ENCODE measurements at regions not wholly inside any gene's neighbourhood (a gene's known extent, or its start where the extent isn't known, plus 50 kb on each side); places are given as distances from the start of the nearest gene placed in this dataset.

DNA sequence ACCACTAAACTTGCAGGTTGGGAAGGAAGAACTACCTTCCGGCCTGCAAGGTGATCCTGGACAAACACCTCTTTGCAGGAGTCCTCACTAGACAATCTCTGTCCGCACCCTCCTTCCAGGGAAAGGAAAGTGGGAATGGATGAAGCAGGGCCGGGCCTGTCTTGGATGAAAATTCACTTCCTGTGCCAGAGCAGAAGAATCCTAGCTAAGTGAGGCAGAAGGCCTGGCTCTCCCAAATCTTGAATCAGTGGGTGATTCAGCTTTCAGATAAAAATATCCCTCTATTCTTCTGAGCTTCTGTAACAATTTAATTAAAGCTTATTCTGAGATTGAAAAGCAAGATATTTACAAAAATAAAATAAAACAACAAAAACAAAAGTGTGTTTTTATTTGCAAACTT lies 281.9 kb upstream of the TLE4 start:
- DNase-seq: no peak

DNA sequence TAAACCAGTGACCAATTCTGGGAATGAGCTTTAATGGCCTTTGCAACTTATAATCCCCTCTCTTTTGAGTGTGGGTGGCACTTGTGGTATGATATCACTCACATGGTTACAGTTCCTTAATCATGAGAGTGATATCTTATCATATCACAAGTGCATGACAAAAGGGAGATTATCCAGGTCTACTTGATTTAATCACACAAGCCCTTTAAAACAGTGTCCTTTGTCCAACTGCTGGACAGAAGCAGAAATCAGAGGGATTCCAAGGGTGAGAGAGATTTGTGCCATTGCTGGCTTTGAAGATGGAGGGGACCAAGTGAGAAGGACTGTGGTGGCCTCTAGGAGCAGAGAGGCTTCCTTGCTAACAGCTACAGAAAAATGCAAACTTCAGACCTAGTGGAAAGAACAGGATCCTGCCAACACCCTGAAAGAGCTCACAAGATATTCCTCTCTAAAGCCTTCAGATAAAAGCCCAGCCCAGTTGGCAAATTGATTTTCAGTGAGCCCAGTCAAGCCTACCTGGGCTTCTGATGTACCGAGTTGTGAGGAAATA lies 279.0 kb upstream of the TLE4 start:
- no peak for DNase-seq

DNA sequence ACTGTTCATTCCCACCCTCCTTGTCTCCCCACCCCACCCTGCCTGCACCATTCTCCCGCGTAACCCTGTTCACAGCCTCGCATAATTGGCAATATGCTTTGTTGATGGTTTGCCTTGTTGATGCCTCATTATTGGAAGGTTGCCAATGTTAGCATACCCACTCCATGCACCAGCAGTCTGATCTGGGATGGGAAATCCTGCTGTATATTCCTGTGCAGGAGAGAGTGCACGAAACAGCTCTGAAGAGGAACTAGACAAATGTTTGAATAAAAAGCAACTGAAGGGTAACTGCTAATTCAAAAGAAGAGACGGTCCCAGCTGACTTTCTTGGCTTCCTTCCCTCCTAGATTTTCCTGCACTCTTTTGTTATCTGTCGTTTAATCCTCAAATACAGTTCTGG lies 271.7 kb upstream of the TLE4 start:
- peak; percentile 66 for DNase-seq

DNA sequence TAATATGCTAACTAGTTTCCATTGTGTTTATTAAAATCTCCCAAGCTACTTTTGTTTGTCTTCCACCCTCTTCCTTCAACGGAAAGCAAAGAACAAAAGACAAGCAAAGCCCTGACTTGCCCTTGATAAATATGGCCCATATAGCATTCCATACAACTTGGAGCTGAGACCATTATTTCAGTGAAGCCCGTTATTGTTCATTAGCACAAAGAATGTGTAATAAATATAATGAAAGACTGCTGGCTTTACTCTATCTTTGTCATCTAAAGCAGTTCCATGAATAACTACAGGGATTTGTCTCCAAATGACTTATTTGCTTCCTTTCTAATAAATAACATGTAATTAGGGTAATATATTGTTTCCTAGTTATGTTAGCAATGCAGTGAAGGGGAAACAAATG lies 270.7 kb upstream of the TLE4 start:
- DNase-seq: peak; percentile 55

DNA sequence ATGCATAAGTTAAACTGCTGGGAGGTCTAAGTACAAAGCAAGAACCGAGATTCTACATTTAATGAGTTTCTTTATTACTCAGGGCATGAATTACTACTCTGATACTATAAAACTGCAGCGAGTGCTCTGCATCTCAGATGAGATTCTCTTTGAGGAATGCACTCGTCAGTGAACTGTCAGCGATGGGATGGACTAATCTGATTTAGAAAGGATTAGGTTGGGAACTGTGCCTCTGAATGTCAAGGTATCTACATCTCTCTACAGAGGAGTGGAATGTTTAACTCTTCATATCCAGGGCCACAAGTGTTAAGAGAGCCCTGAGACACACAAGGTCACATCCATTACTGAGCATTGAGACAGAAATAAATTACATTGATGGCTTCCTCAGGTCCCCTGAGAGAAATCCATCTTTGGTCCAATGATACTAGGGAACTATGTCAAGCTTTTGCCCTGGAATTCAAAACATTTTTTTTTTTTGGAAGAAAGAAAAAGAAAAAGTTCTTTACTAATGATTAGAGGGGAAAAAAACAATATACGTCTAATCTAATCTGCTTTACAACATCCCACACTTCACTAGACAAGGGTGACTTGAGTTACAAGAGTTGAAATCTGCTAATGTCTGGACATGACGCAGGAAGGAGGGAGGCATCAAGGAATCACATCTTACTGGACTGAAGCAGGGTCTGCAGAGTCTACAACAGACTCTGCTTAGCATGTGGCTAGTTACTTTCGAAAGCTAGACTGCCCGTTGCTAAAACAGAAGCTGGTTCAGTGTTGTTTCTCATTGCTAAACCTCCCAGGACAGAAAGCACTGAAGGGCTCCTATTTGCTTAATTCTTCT lies 270.0 kb upstream of the TLE4 start:
- peak; percentile 70 for DNase-seq

DNA sequence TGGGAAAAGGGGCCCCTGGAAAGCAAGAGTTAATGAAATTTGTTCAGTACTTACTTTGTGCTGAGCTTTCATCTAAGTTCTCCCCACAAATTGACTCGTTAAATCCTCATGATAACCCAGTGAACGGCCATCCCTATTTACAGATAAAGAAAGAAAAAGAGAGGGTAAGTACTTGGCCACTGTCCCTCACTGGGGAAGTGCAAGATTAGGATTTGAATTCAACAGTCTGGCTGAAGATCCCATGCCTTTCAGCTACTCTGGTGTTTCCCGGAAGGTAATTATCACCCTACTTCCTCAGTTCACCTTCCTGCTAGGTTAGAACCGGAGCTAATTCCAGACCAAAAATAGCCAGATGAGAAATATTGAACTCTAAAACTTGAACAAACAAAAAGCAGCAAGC lies 269.2 kb upstream of the TLE4 start:
- no peak for DNase-seq

DNA sequence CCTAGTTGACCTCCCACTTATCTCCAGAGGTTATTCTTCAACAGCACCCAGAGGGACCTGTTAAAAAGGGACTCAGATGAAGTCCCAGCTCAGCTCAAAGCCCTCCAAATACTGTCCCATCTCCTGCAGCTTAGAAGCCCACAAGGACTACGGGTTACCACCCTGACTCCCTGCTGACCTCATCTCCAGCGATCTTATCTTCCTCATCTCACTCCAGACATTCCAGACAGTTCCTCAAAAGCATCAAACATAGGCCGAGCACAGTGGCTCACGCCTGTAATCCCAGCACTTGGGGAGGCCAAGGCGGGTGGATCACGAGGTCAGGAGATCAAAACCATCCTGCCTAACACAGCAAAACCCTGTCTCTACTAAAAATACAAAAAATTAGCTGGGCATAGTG lies 263.8 kb upstream of the TLE4 start:
- no peak for DNase-seq

DNA sequence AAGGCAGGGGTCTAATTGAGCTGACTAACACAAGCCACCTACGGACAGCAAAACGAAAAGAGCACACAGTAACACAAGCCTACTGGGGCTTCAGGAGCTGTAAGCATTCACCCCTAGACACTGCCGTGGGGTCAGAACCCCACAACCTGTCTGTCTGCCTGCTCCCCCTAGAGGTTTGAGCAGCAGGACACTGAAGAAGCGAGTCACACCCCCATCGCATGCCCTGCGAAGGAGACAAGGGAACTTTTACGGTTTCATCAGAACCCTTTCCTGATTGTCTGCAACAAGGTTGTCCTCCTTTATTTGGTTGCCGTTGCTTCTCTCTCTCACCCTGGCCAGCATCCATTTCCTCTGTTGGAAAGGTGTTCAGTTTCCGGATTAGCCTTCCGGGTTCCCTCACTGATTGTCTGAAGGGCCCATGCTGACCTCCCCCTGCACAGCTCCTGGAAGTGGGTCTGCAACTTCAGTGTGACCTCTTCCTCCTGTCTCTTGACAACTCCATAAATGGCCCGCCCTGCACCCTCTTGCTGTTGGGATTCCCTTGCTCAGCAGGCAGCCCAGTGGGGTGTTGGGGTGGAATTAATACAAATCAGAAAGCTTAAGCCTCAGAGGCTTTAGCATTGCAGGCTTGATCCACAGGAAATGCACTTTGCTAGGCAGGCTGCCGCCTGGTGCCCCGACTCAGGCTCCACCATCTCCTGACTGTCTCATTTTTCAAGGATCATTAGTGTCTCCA lies 258.9 kb upstream of the TLE4 start:
- peak; percentile 34 for DNase-seq

DNA sequence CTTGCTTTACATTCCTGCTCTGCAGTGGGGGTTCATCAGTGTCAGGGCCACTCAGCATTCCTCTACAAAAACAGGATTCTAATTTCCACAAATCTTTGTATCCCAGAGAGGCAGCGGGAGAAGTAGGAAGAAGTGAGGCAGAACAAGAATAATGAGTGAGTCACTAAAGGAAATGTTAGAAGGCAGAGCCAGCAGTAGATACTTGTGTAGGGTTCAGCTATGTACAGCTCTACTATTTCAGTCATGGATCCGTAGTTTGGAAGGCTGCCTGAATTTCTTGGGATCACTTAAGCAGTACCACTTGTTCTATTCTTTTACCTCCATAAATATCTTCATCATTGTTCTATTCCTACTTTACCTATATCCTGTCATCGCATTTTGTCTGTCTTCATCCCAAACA lies 246.3 kb upstream of the TLE4 start:
- DNase-seq: no peak

DNA sequence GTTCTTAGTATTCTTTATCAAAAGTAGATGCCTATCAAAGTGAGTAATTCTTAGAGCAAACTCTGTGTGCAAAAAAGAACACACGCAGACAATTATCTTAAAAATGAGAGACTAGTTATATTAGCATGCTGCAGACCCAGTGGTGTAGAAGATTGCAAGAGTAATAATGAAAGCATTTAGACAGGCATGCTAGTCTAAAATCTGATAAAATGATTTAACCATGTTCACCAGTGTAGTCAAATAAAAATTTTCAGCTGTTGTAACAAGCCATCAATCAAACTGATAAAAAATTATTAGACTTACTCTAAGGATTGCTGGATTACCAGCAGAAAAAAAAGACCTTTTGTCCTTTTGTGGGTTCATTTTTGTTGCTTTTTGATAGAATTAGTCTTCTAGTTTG lies 241.9 kb upstream of the TLE4 start:
- DNase-seq: no peak

DNA sequence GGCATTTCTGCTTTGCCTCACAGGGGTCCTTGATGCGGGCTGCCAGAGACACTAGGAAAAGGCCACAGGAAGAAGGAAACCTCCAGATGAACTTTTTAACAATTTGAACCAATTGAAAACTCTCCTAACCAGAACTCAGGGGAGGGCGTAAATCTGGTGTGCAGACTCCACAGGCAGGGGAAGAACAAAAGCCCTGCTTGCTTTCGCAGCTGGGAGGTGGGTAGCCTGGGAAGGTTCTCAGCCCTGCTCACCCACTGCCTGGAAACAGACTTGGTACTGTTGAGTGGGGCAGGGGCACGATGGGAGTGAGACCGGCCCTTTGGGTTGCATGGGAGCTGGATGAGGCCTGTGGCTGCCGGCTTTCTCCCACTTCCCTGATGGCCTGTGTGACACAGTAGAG lies 237.8 kb upstream of the TLE4 start:
- DNase-seq: no peak

DNA sequence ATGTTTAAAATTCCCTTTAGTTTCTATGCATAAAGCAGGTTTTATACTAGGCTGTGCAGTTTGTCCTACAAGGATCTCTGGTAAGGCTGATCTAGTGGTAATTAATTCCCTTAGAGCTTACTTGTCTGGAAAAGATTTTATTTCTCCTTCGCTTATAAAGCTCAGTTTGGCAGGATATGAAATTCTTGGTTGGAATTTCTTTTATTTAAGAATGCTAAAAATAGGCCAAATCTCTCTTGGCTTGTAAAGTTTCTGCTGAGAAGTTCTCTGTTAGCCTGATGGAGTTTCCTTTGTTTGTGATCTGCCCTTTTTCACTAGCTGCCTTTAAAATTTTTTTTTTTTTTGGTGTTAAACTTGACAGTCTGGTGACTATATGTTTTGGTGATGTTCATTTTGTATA lies 237.1 kb upstream of the TLE4 start:
- DNase-seq: no peak

DNA sequence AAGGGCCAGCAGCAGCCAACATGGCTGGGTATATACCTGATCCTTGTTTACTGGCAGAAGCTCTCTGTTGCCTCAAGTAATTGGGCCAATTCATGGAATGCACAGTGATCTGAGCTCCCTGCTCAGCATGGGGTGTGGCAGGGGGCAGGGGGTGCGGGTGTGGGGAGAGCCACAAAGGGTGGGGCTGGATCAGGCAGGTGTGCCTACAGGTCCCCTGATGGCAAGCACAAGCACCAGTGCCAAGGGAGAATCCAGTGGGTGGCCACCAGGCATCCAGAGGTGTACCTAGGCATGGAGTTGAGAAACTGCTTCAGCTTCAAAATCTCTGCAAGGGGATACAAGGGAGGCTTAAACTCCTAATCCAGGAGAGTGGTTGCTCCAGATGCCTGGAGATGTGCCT lies 235.8 kb upstream of the TLE4 start:
- DNase-seq: no peak

DNA sequence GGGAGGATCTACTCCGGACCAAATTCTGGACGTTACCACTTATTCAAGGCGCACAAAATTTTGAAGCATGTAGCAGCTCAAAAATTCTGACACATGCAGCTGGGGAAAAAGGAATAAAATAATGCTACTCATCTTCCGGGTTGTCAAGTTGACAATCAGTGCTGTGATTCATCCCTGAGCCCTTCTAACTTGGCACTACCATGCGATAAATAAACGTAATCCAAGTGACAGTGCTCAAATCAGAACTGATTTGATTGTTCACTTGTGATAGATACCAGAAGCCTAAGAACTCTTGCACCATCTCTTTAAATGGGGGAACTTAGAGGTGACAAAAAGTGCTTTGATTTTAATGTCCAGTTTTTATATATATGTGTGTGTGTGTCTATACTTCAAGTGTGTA lies 230.2 kb upstream of the TLE4 start:
- no peak for DNase-seq

DNA sequence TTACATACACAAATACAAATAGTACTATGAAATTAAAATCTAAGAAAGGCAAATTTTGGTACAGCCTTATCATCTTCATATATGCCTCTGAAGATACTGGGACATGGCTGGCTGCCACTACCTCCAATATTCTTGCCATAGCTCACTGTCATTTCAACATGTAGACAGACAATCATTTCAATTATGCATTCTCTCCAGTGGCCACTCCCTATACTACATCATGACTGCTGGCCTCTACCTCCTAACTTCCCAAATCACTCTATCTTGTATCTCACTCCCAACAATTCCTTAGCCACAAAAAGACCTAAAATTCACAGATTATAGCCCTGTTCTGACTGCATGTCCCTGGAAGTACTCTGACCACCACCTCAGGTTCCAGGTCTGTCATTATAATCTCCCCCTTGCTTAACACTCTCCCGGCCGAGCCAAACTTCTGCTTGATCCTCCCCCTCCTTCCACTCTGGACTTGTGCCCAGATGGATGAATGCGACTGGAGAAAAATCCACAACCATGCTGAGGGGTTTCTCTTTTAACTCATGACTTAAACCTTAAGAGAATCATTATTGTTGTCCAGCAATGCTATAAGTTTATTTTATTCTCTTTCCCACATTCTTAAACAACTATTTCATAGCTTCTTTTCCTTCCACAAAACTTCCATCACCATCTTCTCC lies 225.3 kb upstream of the TLE4 start:
- no peak for DNase-seq

DNA sequence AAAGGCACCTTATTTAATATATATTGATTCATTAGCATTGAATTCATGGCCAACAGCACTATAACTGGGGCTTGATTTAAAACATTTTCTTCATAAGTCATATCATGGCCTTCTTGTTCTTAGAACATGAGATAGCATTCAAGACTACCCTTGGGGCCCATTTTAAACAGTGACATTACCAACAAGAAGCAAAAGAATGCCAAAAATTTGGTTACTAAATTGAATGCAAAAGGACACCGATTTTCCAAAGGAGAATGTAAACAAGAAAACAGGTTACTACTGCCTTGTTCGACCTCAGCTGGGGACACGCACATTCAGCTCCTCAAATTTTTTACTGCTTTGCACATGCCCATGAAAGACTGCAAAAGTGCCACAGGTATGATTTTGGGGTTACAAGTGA lies 219.4 kb upstream of the TLE4 start:
- no peak for DNase-seq

DNA sequence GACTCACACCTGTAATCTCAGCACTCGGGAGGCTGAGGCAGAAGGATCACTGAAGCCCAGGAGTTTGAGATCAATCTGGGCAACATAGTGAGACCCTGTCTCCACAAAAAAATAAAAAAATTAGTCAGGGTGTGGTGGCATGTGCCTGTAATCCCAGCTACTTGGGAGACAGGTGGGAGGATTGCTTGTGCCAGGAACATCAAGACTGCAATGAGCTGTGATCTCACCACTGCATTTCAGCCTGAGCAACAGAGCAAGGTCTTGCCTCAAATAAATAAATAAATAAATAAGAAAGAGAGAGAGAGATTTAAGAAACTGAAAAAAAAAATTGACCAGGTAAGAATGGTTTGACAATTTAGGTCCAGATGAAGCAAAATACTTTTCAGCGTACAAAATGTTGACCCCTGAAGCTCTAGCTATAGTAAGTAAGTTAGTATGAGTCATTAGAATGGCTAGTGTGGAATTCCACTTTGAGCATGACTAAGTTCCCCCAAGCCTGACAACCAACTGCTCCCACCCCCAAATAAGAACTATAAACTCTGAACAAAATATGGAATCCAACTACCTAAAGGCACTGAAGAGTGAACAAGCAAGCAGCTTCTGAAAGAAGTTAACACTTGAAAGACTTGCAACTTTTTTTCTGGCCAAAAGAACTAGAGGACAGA lies 217.8 kb upstream of the TLE4 start:
- DNase-seq: no peak

DNA sequence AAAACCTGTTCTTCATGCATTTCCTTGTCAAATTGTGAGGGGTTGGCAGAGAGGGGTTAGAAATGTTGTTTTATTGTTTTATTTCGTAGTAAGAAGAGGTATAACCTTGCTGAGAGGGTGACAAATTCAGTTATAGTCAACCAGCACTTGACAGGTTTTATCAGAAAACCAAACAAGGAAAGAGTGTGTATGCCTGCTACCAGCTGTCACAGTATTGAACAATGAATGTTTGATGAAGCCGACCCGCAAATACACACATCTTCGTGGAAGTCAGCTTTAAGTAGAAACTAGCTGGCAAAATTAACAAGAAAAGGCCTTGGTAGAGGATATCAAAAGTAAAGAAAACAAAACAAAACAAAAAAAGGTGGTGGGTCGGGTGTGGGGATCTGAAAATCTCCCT lies 214.6 kb upstream of the TLE4 start:
- peak; percentile 41 for DNase-seq

DNA sequence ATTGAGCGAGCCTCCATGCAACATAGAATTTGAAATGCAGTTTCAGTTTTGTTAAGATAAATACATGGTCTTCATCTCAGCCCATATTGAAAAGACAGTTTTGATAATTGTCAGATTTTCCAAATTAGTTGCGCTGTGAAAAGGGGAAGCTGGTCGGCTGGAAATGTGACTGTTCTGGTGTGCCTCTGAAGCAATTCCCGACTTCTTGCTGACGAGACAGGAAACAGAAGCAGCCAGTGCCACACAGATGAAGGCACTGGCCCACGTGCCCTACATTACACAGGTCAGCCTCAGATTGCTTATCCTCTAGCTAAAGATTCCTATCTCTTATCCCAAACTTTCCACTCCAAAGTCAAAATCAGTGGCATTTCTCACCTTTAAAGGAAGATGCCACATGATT lies 214.1 kb upstream of the TLE4 start:
- DNase-seq: no peak

DNA sequence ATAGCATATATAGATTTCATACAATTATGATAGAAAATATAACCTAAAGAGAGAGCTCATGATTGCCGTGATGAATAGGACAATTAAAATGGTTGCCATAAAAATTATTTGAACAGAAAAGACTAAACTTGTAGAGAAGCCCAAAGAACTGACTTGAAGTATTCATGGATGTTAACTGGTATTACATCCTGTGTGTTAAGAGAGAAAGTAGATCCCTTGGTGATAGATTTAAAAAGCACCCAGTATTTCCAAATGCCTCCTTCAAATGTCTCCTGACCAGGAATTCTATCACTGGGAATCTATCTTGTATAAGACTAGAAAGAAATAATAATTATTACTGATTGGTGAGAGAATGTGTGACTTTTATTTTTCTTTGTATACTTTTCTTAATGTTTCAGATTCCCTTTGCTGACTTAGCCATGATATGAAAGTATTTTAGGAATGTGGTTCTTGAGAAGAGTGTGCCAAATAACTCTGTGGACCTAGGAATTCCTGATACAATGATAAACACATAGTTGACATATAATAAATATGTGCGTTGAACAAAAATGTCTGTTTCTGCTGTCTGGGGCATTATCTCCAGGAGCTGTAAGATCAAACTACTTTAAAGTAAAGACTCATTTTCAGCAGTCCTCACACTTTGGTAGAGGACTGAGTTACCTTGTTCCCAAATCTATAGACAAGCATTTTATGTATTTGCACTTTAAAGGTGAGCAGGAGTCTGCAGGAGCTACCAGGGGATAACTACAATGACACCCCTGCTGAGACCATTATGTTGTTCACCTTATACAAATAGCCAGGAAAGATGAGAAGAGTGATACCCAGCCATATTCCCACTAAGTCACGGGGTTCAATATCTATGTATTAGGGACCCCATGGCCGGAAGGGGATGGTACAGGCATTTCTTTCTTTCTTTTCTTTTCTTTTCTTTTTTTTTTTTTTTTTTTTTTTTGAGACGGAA lies 211.1 kb upstream of the TLE4 start:
- DNase-seq: no peak

DNA sequence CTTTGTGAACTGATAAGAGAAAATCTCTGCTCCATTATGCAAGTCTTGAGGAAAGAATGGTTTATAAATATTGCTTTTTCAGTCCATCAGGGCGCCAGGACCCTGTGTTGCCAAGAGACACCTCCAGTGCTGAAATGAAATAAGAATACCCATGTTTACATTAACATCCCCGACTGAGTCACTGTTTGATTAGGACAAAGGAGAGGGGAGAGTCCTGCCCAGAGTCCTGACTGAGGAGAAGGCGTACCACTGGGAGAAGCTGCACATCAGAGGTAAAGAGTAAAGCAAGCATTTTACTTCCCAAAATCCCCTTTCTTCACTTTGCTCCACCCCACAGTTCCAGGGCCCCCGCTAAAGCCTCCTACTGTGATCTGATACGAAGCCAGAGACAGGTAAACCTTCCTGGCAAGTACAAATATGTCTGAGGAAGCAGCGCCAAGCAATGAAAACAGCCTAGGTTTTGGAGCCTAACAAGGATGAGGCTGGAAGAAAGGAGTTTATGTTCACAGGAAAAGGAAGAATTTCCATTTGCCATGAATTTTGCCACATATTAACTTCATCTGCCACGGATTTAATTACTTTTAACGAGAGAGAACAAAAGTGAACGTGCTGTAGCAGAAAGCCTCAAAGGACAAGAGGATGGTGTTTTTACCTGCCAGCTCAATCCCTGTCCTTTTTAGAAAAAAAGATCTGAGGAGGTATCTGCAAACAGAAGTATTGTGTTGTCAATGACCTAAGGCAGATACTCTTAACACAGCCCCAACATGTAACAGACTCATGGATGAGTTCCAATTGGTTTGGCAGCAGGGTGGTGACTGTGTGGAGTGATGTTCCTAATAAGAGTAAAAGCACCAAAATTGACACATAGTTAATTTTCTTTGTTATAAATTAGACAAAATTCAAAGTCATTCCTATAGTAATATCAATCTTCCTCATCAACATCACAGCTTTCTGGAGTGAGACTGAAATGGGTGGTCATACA lies 209.4 kb upstream of the TLE4 start:
- no peak for DNase-seq
